HG02642 (cell line): ENCODE measurements at regions not wholly inside any gene's neighbourhood (a gene's known extent, or its start where the extent isn't known, plus 50 kb on each side); places are given as distances from the start of the nearest gene placed in this dataset.
A peak's percentile ranks its signal among the peaks of the same experiment; 100 is the strongest.

Experiments used
- ATAC-seq: cut with Tn5 transposase; IDR thresholded peaks from one replicate; pipeline ENCODE4 v1.9.1; 2021; ENCODE audit warnings: mild to moderate bottlenecking; ENCODE audit not compliant: unreplicated experiment, poor library complexity

- ATAC-seq = no peak
Measured at GRCh38 chr3:76051145-76051544, 265.8 kb upstream of the ZNF717 start.

- ATAC-seq = no peak
Measured at GRCh38 chr3:76054404-76054803, 269.1 kb upstream of the ZNF717 start.

- no peak for ATAC-seq
Measured at GRCh38 chr3:76061654-76062053, 276.3 kb upstream of the ZNF717 start.

GRCh38 chr3:76063019-76063418 lies 277.7 kb upstream of the ZNF717 start:
- no peak for ATAC-seq

- ATAC-seq = no peak
Measured at GRCh38 chr3:76063811-76064210, 278.5 kb upstream of the ZNF717 start.

GRCh38 chr3:76065964-76066363 lies 280.6 kb upstream of the ZNF717 start:
- ATAC-seq = no peak

- no peak for ATAC-seq
Measured at GRCh38 chr3:76078101-76078500, 292.8 kb upstream of the ZNF717 start.

GRCh38 chr3:76083992-76084391 lies 298.6 kb upstream of the ZNF717 start:
- no peak for ATAC-seq

GRCh38 chr3:76096036-76096435 lies 310.7 kb upstream of the ZNF717 start:
- no peak for ATAC-seq

- ATAC-seq = no peak
Measured at GRCh38 chr3:76096836-76097588, 311.7 kb upstream of the ZNF717 start.

GRCh38 chr3:76097589-76097969 lies 312.2 kb upstream of the ZNF717 start:
- no peak for ATAC-seq

- ATAC-seq = no peak
Measured at GRCh38 chr3:76099956-76100355, 314.6 kb upstream of the ZNF717 start.

- ATAC-seq = peak; percentile 48
Measured at GRCh38 chr3:76107935-76108570, 322.7 kb upstream of the ZNF717 start.

- ATAC-seq = no peak
Measured at GRCh38 chr3:76111808-76112207, 326.5 kb upstream of the ZNF717 start.

GRCh38 chr3:76122007-76122406 lies 336.7 kb upstream of the ZNF717 start:
- no peak for ATAC-seq

- ATAC-seq = no peak
Measured at GRCh38 chr3:76129441-76129840, 344.1 kb upstream of the ZNF717 start.

GRCh38 chr3:76131396-76132153 lies 346.2 kb upstream of the ZNF717 start:
- ATAC-seq = no peak

GRCh38 chr3:76132154-76132470 lies 346.8 kb upstream of the ZNF717 start:
- ATAC-seq = no peak

GRCh38 chr3:76134166-76134565 lies 348.8 kb upstream of the ZNF717 start:
- no peak for ATAC-seq

- no peak for ATAC-seq
Measured at GRCh38 chr3:76138921-76139320, 353.6 kb upstream of the ZNF717 start.

- no peak for ATAC-seq
Measured at GRCh38 chr3:76147846-76148245, 362.5 kb upstream of the ZNF717 start.

- no peak for ATAC-seq
Measured at GRCh38 chr3:76152028-76152427, 366.7 kb upstream of the ZNF717 start.
